HCT116 (cell line): ENCODE measurements at regions not wholly inside any gene's neighbourhood (a gene's known extent, or its start where the extent isn't known, plus 50 kb on each side); places are given as distances from the start of the nearest gene placed in this dataset.

Experiments
- ATAC-seq: fragments of 200-7000 bp; cut with Tn5 transposase; 2 replicates; pipeline ENCODE4 v1.9.1; 2020; ENCODE audit warnings: mild to moderate bottlenecking, moderate library complexity
- BruUV-seq: library from RNA; stranded (reverse); fragments of 400-500 nt; replicated peaks from 2 replicates; lab custom pipeline; 2021; lab: Mats Ljungman, UMichigan
- CTCF ChIA-PET: fragments of 300-600 bp; sonication (Branson Sonifier 250); formaldehyde crosslinking; loops from one replicate; lab custom pipeline; 2021; ENCODE audit warnings: antibody characterized with exemption; lab: Charles Lee
- POLR2A ChIA-PET: fragments of 300-600, 350-600 bp; sonication (Branson Sonifier 250); formaldehyde crosslinking; loops from one replicate; lab custom pipeline; 2021; ENCODE audit warnings: antibody characterized with exemption; lab: Charles Lee
- RAD21 ChIA-PET, 2 experiments: fragments of 300-600 bp; sonication (Branson Sonifier 250); formaldehyde crosslinking; loops; one replicate each; lab custom pipeline; 2023; ENCODE audit warnings: low total read pairs in 2 of 2; ENCODE audit not compliant: uncharacterized antibody in 2 of 2, unreplicated experiment in 2 of 2, low non-redundant PET in 1 of 2; lab: Charles Lee
- DNase-seq: peaks from one replicate; pipeline ENCODE4 v3.0.0-alpha.2; 2010; ENCODE audit warnings: low read depth, low spot score
- H2AFZ ChIP-seq: fragments of 200-600 bp; shearing (Covaris generic), sonication (generic); 2 replicates; pipeline ENCODE4 v1.6.1; 2017; ENCODE audit warnings: low read depth, mixed run types, mixed read lengths, antibody characterized with exemption, low read length; ENCODE audit not compliant: poor library complexity, severe bottlenecking
- H3K27ac ChIP-seq: 2 replicates; pipeline ENCODE4 v1.5.1; 2012; ENCODE audit warnings: low read depth, low read length
- H3K27me3 ChIP-seq: fragments of 200-600 bp; sonication (generic); 2 replicates; pipeline ENCODE4 v1.6.1; 2016; ENCODE audit warnings: mixed run types, low read length, mixed read lengths; ENCODE audit not compliant: insufficient read depth
- H3K36me3 ChIP-seq, 2 experiments: fragments of 200-500 bp in 1 of 2; fragments of 200-600 bp in 1 of 2; sonication (Bioruptor generic) in 1 of 2; sonication (generic) in 1 of 2; 2 replicates each; pipeline versions ENCODE4 v1.5.1 to v1.6.1; 2014 to 2016; ENCODE audit warnings: low read length in 2 of 2, inconsistent platforms in 1 of 2, mixed read lengths in 1 of 2, mixed run types in 1 of 2; ENCODE audit not compliant: insufficient read depth in 2 of 2, control insufficient read depth in 1 of 2
- H3K4me1 ChIP-seq, 2 experiments: fragments of 200-600 bp in 1 of 2; sonication (generic) in 1 of 2; 2 replicates each; pipeline versions ENCODE4 v1.5.1 to v1.6.1; 2012 to 2017; ENCODE audit warnings: low read length in 2 of 2, inconsistent platforms in 1 of 2, mild to moderate bottlenecking in 1 of 2, mixed read lengths in 1 of 2, mixed run types in 1 of 2, moderate library complexity in 1 of 2; ENCODE audit not compliant: insufficient read depth in 2 of 2, control insufficient read depth in 1 of 2
- H3K4me2 ChIP-seq: fragments of 200-600 bp; sonication (generic); 2 replicates; pipeline ENCODE4 v1.6.1; 2017; ENCODE audit warnings: mixed run types, low read length, mixed read lengths
- H3K4me3 ChIP-seq, 2 experiments: fragments of 200-600 bp in 1 of 2; sonication (generic) in 1 of 2; replicated peaks in 1 of 2; 2 replicates each; pipeline ENCODE4 v1.5.1; 2011 to 2016; ENCODE audit warnings: low read length in 2 of 2, control low read depth in 1 of 2, low read depth in 1 of 2, mild to moderate bottlenecking in 1 of 2, mixed read lengths in 1 of 2, mixed run types in 1 of 2
- H3K79me2 ChIP-seq: fragments of 200-600 bp; sonication (generic); 2 replicates; pipeline ENCODE4 v1.6.1; 2017; ENCODE audit warnings: mild to moderate bottlenecking, mixed run types, low read length, moderate library complexity, mixed read lengths; ENCODE audit not compliant: insufficient read depth
- H3K9ac ChIP-seq: fragments of 200-600 bp; sonication (generic); 2 replicates; pipeline ENCODE4 v1.6.1; 2016; ENCODE audit warnings: low read length, mixed read lengths
- H3K9me2 ChIP-seq: fragments of 200-600 bp; sonication (generic), shearing (Covaris generic); 2 replicates; pipeline ENCODE4 v1.6.1; 2017; ENCODE audit warnings: mixed run types, mild to moderate bottlenecking, moderate library complexity; ENCODE audit not compliant: insufficient read depth
- H3K9me3 ChIP-seq, 2 experiments: fragments of 200-500 bp in 1 of 2; fragments of 200-600 bp in 1 of 2; sonication (Bioruptor generic) in 1 of 2; sonication (generic) in 1 of 2; 2 replicates each; pipeline ENCODE4 v1.6.1; 2014 to 2017; ENCODE audit warnings: low read length in 2 of 2, mixed read lengths in 2 of 2, inconsistent platforms in 1 of 2, low read depth in 1 of 2, mild to moderate bottlenecking in 1 of 2, mixed run types in 1 of 2, moderate library complexity in 1 of 2; ENCODE audit not compliant: control insufficient read depth in 1 of 2, insufficient read depth in 1 of 2
- H4K20me1 ChIP-seq: fragments of 200-600 bp; sonication (generic), shearing (Covaris generic); 2 replicates; pipeline ENCODE4 v1.6.1; 2017; ENCODE audit warnings: mixed run types, mild to moderate bottlenecking, moderate library complexity; ENCODE audit not compliant: insufficient read depth
- CEBPB ChIP-seq: IDR thresholded peaks from 2 replicates; pipeline ENCODE4 v1.6.1; 2012; ENCODE audit warnings: low read depth
- EZH2phosphoT487 ChIP-seq: fragments of 200-600 bp; IDR thresholded peaks from 2 replicates; pipeline ENCODE4 v1.6.1; 2018; ENCODE audit warnings: antibody characterized with exemption, borderline replicate concordance
- FOSL1 ChIP-seq: IDR thresholded peaks from 2 replicates; pipeline ENCODE4 v1.6.1; 2012; ENCODE audit warnings: low read depth
- RAD21 ChIP-seq: IDR thresholded peaks from 2 replicates; pipeline ENCODE4 v1.6.1; 2012; ENCODE audit warnings: low read depth, mild to moderate bottlenecking
- SIN3A ChIP-seq: IDR thresholded peaks from 2 replicates; pipeline ENCODE4 v1.6.1; 2012; ENCODE audit warnings: low read depth
- SP1 ChIP-seq: IDR thresholded peaks from 2 replicates; pipeline ENCODE4 v1.6.1; 2012; ENCODE audit warnings: low read depth
- SRF ChIP-seq: IDR thresholded peaks from 2 replicates; pipeline ENCODE4 v1.6.1; 2012; ENCODE audit warnings: low read depth
- TCF7L2 ChIP-seq: IDR thresholded peaks from 2 replicates; pipeline ENCODE4 v1.7.0; 2011; ENCODE audit warnings: borderline replicate concordance, inconsistent platforms; ENCODE audit not compliant: insufficient read depth, insufficient read length; ENCODE audit errors: extremely low read depth
- ZNF274 ChIP-seq: fragments of 200-500 bp; sonication (Bioruptor generic); IDR thresholded peaks from 2 replicates; pipeline ENCODE4 v1.6.1; 2014; ENCODE audit warnings: mild to moderate bottlenecking, low read depth, low read length, inconsistent platforms
- intact Hi-C: fragments of 100-400 bp; cut with micrococcal nuclease; formaldehyde crosslinking; loops from 2 replicates; pipeline ENCODE4 v1.10.0; 2022
- TF ChIP-seq, protein P1 (sequence below), 3 experiments: fragments of 200-600 bp in 1 of 3; sonication (generic) in 1 of 3; IDR thresholded peaks in 2 of 3; conservative IDR thresholded peaks in 1 of 3; 2 replicates each; pipeline ENCODE4 v1.5.1; 2012 to 2017; ENCODE audit warnings: low read depth in 2 of 3, low read length in 2 of 3, antibody characterized with exemption in 1 of 3, borderline replicate concordance in 1 of 3, control low read depth in 1 of 3, mild to moderate bottlenecking in 1 of 3, mixed read lengths in 1 of 3, mixed run types in 1 of 3, moderate library complexity in 1 of 3; ENCODE audit not compliant: insufficient read depth in 1 of 3
- TF ChIP-seq, protein P2 (sequence below): IDR thresholded peaks from 2 replicates; pipeline ENCODE4 v1.6.1; 2011; ENCODE audit warnings: mild to moderate bottlenecking, low read length, moderate library complexity; ENCODE audit not compliant: insufficient replicate concordance; ENCODE audit errors: extremely low read depth

DNA sequence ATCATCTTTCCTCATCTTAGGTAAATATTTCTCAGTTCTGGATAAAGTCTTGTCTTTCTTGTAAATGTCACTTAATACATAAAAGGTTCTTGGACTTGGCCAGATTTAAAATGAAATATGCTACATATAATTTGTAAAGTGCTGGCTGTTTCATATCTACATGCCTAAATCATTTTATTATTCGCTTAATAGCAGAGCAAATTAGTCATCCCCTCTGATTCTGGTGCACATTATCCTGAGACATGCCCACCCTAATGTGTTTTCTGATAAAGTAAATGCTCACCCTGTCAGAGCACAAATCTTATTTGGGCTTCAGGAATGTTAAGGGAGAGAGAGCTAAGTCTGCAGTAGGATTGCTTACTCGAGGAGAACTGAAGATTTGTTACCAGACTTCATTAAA lies 166.5 kb upstream of the IZUMO3 start:
- no peak overlapping the region for H3K27ac ChIP-seq
- no peaks in the 10 kb centered on the region for H3K27me3 ChIP-seq
- ATAC-seq (no peak), DNase-seq (no peak)
- H3K9me3 ChIP-seq = peaks cover 5 to 10% of the 10 kb centered on the region in 2 experiments; a peak in 2 of 4 replicates
- POLR2A ChIA-PET = no interaction called here
- RAD21 ChIA-PET = no interaction called here
- H3K4me2 ChIP-seq = no peak overlapping the region
- no peak overlapping the region for H3K9ac ChIP-seq
- no peak for TF ChIP-seq RAD21
- TF ChIP-seq EZH2phosphoT487 = no peak
- no peak for TF ChIP-seq FOSL1
- no peak for TF ChIP-seq TCF7L2
- TF ChIP-seq SP1 = no peak
- TF ChIP-seq SIN3A = no peak
- no peak for TF ChIP-seq CEBPB
- no peak for TF ChIP-seq ZNF274
- TF ChIP-seq, protein P1, sequence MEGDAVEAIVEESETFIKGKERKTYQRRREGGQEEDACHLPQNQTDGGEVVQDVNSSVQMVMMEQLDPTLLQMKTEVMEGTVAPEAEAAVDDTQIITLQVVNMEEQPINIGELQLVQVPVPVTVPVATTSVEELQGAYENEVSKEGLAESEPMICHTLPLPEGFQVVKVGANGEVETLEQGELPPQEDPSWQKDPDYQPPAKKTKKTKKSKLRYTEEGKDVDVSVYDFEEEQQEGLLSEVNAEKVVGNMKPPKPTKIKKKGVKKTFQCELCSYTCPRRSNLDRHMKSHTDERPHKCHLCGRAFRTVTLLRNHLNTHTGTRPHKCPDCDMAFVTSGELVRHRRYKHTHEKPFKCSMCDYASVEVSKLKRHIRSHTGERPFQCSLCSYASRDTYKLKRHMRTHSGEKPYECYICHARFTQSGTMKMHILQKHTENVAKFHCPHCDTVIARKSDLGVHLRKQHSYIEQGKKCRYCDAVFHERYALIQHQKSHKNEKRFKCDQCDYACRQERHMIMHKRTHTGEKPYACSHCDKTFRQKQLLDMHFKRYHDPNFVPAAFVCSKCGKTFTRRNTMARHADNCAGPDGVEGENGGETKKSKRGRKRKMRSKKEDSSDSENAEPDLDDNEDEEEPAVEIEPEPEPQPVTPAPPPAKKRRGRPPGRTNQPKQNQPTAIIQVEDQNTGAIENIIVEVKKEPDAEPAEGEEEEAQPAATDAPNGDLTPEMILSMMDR (IDR thresholded peaks at IDR 0.05 in 2 of 3, conservative IDR thresholded peaks at IDR 0.05 in 1 of 3; ENCODE audit: borderline replicate concordance in 1 of 3, insufficient read depth in 1 of 3, low read depth in 2 of 3, low read length in 2 of 3) = no peak
- no peak for TF ChIP-seq SRF
- TF ChIP-seq, protein P2, sequence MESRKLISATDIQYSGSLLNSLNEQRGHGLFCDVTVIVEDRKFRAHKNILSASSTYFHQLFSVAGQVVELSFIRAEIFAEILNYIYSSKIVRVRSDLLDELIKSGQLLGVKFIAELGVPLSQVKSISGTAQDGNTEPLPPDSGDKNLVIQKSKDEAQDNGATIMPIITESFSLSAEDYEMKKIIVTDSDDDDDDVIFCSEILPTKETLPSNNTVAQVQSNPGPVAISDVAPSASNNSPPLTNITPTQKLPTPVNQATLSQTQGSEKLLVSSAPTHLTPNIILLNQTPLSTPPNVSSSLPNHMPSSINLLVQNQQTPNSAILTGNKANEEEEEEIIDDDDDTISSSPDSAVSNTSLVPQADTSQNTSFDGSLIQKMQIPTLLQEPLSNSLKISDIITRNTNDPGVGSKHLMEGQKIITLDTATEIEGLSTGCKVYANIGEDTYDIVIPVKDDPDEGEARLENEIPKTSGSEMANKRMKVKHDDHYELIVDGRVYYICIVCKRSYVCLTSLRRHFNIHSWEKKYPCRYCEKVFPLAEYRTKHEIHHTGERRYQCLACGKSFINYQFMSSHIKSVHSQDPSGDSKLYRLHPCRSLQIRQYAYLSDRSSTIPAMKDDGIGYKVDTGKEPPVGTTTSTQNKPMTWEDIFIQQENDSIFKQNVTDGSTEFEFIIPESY = no peak
- CTCF ChIA-PET = no interaction called here
- H4K20me1 ChIP-seq = no peaks in the 10 kb centered on the region; the same call in 1 of the 2 replicates
- H3K4me3 ChIP-seq = no peak overlapping the region
- H3K4me1 ChIP-seq = no peaks in the 10 kb centered on the region
- H3K79me2 ChIP-seq = no peaks in the 10 kb centered on the region
- intact Hi-C loops = no loop called here
- no peak overlapping the region for H2AFZ ChIP-seq
- BruUV-seq = no TSS peak
- no peaks in the 10 kb centered on the region for H3K9me2 ChIP-seq
- H3K36me3 ChIP-seq = no peaks in the 10 kb centered on the region
